Tibial artery (tissue), 4 donors: ENCODE measurements at regions not wholly inside any gene's neighbourhood (a gene's known extent, or its start where the extent isn't known, plus 50 kb on each side); places are given as distances from the start of the nearest gene placed in this dataset.
"Not testable (repeated sequence)": the region's sequence is repeated elsewhere in the genome, so short reads cannot be mapped to it uniquely, and the experiment has no call there.

Source experiments
- DNase-seq, 2 donors: peaks; one replicate each; pipeline ENCODE4 v3.0.0-alpha.2; 2019
- H3K27ac ChIP-seq, 2 donors: fragments of 200-600 bp; sonication (generic) in 1 of 2; 1 replicate in 1 of 2; 2 replicates in 1 of 2; pipeline ENCODE4 v1.5.1; 2018 to 2019; ENCODE audit warnings: mild to moderate bottlenecking in 1 of 2
- H3K27me3 ChIP-seq, 2 donors: fragments of 200-600 bp; sonication (generic) in 1 of 2; one replicate each; pipeline versions ENCODE4 v1.5.1 to v1.6.0; 2016 to 2019
- H3K36me3 ChIP-seq, 3 donors: fragments of 200-600 bp; sonication (generic) in 2 of 3; one replicate each; pipeline ENCODE4 v1.5.1; 2016 to 2019; ENCODE audit warnings: mild to moderate bottlenecking in 2 of 3
- H3K4me1 ChIP-seq, 4 donors: fragments of 200-600 bp; sonication (generic) in 2 of 4; 1 replicate in 3 of 4; 2 replicates in 1 of 4; pipeline ENCODE4 v1.5.1; 2016 to 2019
- H3K4me3 ChIP-seq, 2 donors: fragments of 200-600 bp; sonication (generic) in 1 of 2; 1 replicate in 1 of 2; 2 replicates in 1 of 2; pipeline ENCODE4 v1.5.1; 2018 to 2019; ENCODE audit warnings: mild to moderate bottlenecking in 2 of 2
- H3K9me3 ChIP-seq, 3 donors: fragments of 200-600 bp; sonication (generic) in 1 of 3; one replicate each; pipeline ENCODE4 v1.5.1; 2016 to 2019
- CTCF ChIP-seq, 2 experiments: fragments of 200-600 bp in 1 of 2; fragments of 450-650 bp in 1 of 2; IDR thresholded peaks; one replicate each; pipeline ENCODE4 v1.5.1; 2017 to 2019; ENCODE audit warnings: antibody characterized with exemption in 2 of 2, mild to moderate bottlenecking in 1 of 2, moderate library complexity in 1 of 2
- intact Hi-C: fragments of 100-400 bp; cut with DNase I; formaldehyde crosslinking; loops from one replicate; pipeline ENCODE4 v1.15.0; 2023; ENCODE audit warnings: low total_unique reads

- H3K9me3 ChIP-seq, H3K4me1 ChIP-seq, H3K4me3 ChIP-seq, H3K36me3 ChIP-seq, H3K27ac ChIP-seq, intact Hi-C loops, H3K27me3 ChIP-seq, DNase-seq: not testable (repeated sequence)
Measured at GRCh38 chr7:159335181-159335926, 190.7 kb upstream of the VIPR2 start.

- H3K36me3 ChIP-seq, H3K27ac ChIP-seq, H3K4me1 ChIP-seq, intact Hi-C loops, H3K27me3 ChIP-seq, H3K4me3 ChIP-seq, DNase-seq: not testable (repeated sequence)
- peaks cover 0 to 13% (median 3%) of the 10 kb centered on the region in 3 donors for H3K9me3 ChIP-seq
Measured at GRCh38 chr7:159332854-159333479, 188.3 kb upstream of the VIPR2 start.

GRCh38 chr7:159331462-159331861 is 186.8 kb upstream of the VIPR2 start:
- no peak for TF ChIP-seq CTCF (IDR thresholded peaks at IDR 0.05)
- peaks cover 0 to 22% (median 4%) of the 10 kb centered on the region in 3 donors for H3K9me3 ChIP-seq
- intact Hi-C loops, result no loop called here
- no peaks in the 10 kb centered on the region for H3K36me3 ChIP-seq
- H3K27ac ChIP-seq, result no peak overlapping the region
- no peaks in the 10 kb centered on the region for H3K4me1 ChIP-seq
- no peaks in the 10 kb centered on the region for H3K27me3 ChIP-seq
- no peak overlapping the region for H3K4me3 ChIP-seq
- DNase-seq, result no peak

- intact Hi-C loops, result no loop called here
- no peak for TF ChIP-seq CTCF (IDR thresholded peaks at IDR 0.05)
- DNase-seq, result no peak
Measured at GRCh38 chr7:159329818-159330378, 185.2 kb upstream of the VIPR2 start.

GRCh38 chr7:159328096-159328495 is 183.4 kb upstream of the VIPR2 start:
- Histone ChIP-seq H3K27ac (no peak overlapping the region), H3K9me3 (peaks cover 0 to 22% (median 4%) of the 10 kb centered on the region in 3 donors), H3K4me3 (no peak overlapping the region), H3K4me1 (no peaks in the 10 kb centered on the region), H3K36me3 (no peaks in the 10 kb centered on the region), H3K27me3 (no peaks in the 10 kb centered on the region)
- TF ChIP-seq CTCF (IDR thresholded peaks at IDR 0.05), result no peak
- no peak for DNase-seq
- intact Hi-C loops, result no loop called here

More at GRCh38 chr7:159329818-159330378, 185.2 kb upstream of the VIPR2 start:
- no peaks in the 10 kb centered on the region for H3K27me3 ChIP-seq
- H3K9me3 ChIP-seq, result peaks cover 0 to 22% (median 4%) of the 10 kb centered on the region in 3 donors
- H3K4me3 ChIP-seq, result no peak overlapping the region
- H3K36me3 ChIP-seq, result no peaks in the 10 kb centered on the region
- no peak overlapping the region for H3K27ac ChIP-seq
- no peaks in the 10 kb centered on the region for H3K4me1 ChIP-seq

GRCh38 chr7:159323359-159323758 is 178.7 kb upstream of the VIPR2 start:
- DNase-seq, result no peak
- Histone ChIP-seq H3K4me1 (no peaks in the 10 kb centered on the region), H3K36me3 (no peaks in the 10 kb centered on the region), H3K27me3 (no peaks in the 10 kb centered on the region), H3K4me3 (no peak overlapping the region), H3K9me3 (peaks cover 0 to 14% (median 4%) of the 10 kb centered on the region in 3 donors), H3K27ac (no peak overlapping the region)
- intact Hi-C loops, result no loop called here
- no peak for TF ChIP-seq CTCF (IDR thresholded peaks at IDR 0.05)
